H1 (cell line): ENCODE measurements at regions not wholly inside any gene's neighbourhood (a gene's known extent, or its start where the extent isn't known, plus 50 kb on each side); places are given as distances from the start of the nearest gene placed in this dataset.

Experiments used
- CTCF ChIA-PET: fragments of 300-600 bp; sonication (Branson Sonifier 250); formaldehyde crosslinking; loops from one replicate; lab custom pipeline; 2021; ENCODE audit not compliant: partially characterized antibody; lab: Charles Lee
- POLR2A ChIA-PET: fragments of 300-600 bp; sonication (Branson Sonifier 250); formaldehyde crosslinking; loops from one replicate; lab custom pipeline; 2021; ENCODE audit warnings: inconsistent platforms; ENCODE audit not compliant: partially characterized antibody; lab: Charles Lee
- DNase-seq, 2 experiments: peaks; one replicate each; pipeline versions ENCODE4 v3.0.0 to v3.0.0-alpha.2; 2010 to 2022; ENCODE audit warnings: low spot score in 2 of 2, low read depth in 1 of 2, mixed read lengths in 1 of 2
- FAIRE-seq: peaks from 2 replicates; lab custom pipeline; 2011; peaks lifted over from hg19 to GRCh38; lab: Jason Lieb, UNC
- H2AFZ ChIP-seq: 2 replicates; pipeline ENCODE4 v1.8.1; 2012; ENCODE audit warnings: low read length, inconsistent platforms
- H2AK5ac ChIP-seq: 2 replicates; pipeline ENCODE4 v1.6.1; 2013; ENCODE audit warnings: low read depth, low read length
- H2BK120ac ChIP-seq: replicated peaks from 2 replicates; pipeline ENCODE3; 2013; ENCODE audit warnings: low read depth, low read length, inconsistent platforms
- H2BK12ac ChIP-seq: 2 replicates; pipeline ENCODE4 v1.6.1; 2013; ENCODE audit warnings: low read depth, low read length
- H2BK15ac ChIP-seq: 2 replicates; pipeline ENCODE4 v1.6.1; 2013; ENCODE audit warnings: low read length
- H2BK20ac ChIP-seq: 2 replicates; pipeline ENCODE4 v1.6.1; 2013; ENCODE audit warnings: low read length
- H2BK5ac ChIP-seq: 2 replicates; pipeline ENCODE4 v1.6.1; 2013; ENCODE audit warnings: low read depth, low read length
- H3K14ac ChIP-seq: 2 replicates; pipeline ENCODE4 v1.6.1; 2013; ENCODE audit warnings: inconsistent platforms; ENCODE audit not compliant: insufficient read length
- H3K18ac ChIP-seq: 2 replicates; pipeline ENCODE4 v1.6.1; 2013; ENCODE audit warnings: low read length; ENCODE audit errors: extremely low read depth
- H3K23ac ChIP-seq: 2 replicates; pipeline ENCODE4 v1.6.1; 2013; ENCODE audit warnings: inconsistent platforms; ENCODE audit not compliant: insufficient read length
- H3K23me2 ChIP-seq: 2 replicates; pipeline ENCODE4 v1.6.1; 2013; ENCODE audit warnings: low read depth, low read length
- H3K27ac ChIP-seq: 2 replicates; pipeline ENCODE4 v1.6.1; 2011; ENCODE audit warnings: low read depth, low read length, inconsistent platforms
- H3K27me3 ChIP-seq, 4 experiments: replicated peaks in 1 of 4; 1 replicate in 1 of 4; 2 replicates in 3 of 4; pipeline versions ENCODE4 v1.6.1 to v1.8.1; 2011 to 2013; ENCODE audit warnings: low read length in 3 of 4, mild to moderate bottlenecking in 3 of 4, inconsistent platforms in 2 of 4, mixed read lengths in 2 of 4, moderate library complexity in 1 of 4; ENCODE audit not compliant: control insufficient read depth in 3 of 4, insufficient read depth in 3 of 4; ENCODE audit errors: extremely low read depth in 1 of 4
- H3K36me3 ChIP-seq, 4 experiments: 2 replicates each; pipeline versions ENCODE4 v1.6.1 to v1.8.1; 2011 to 2013; ENCODE audit warnings: mild to moderate bottlenecking in 4 of 4, low read length in 3 of 4, moderate library complexity in 2 of 4, control low read depth in 1 of 4, inconsistent platforms in 1 of 4; ENCODE audit not compliant: insufficient read depth in 4 of 4, control insufficient read depth in 2 of 4
- H3K4ac ChIP-seq: replicated peaks from 2 replicates; pipeline ENCODE3; 2013; ENCODE audit warnings: low read length, low read depth, mixed read lengths, inconsistent platforms; ENCODE audit not compliant: insufficient read length
- H3K4me1 ChIP-seq, 4 experiments: replicated peaks in 1 of 4; 1 replicate in 1 of 4; 2 replicates in 3 of 4; pipeline versions ENCODE4 v1.6.1 to v1.8.1; 2011 to 2013; ENCODE audit warnings: low read length in 3 of 4, inconsistent platforms in 2 of 4, mixed read lengths in 1 of 4; ENCODE audit not compliant: insufficient read depth in 4 of 4, control insufficient read depth in 3 of 4
- H3K4me2 ChIP-seq, 2 experiments: 2 replicates each; pipeline versions ENCODE4 v1.6.1 to v1.8.1; 2011 to 2013; ENCODE audit warnings: low read depth in 2 of 2, low read length in 2 of 2, control low read depth in 1 of 2, inconsistent platforms in 1 of 2, mild to moderate bottlenecking in 1 of 2; ENCODE audit not compliant: insufficient read depth in 1 of 2
- H3K4me3 ChIP-seq, 4 experiments: fragments of 200-600, 300-600 bp in 1 of 4; sonication (generic), shearing (Covaris generic), sonication (Bioruptor Twin) in 1 of 4; 2 replicates each; pipeline versions ENCODE4 v1.5.1 to v1.8.1; 2011 to 2016; ENCODE audit warnings: low read length in 4 of 4, low read depth in 3 of 4, control low read depth in 2 of 4, inconsistent platforms in 2 of 4, mild to moderate bottlenecking in 2 of 4, mixed read lengths in 1 of 4, moderate library complexity in 1 of 4; ENCODE audit not compliant: insufficient read depth in 2 of 4; ENCODE audit errors: extremely low read depth in 1 of 4
- H3K56ac ChIP-seq: replicated peaks from 2 replicates; pipeline ENCODE3; 2013; ENCODE audit warnings: low read depth, mild to moderate bottlenecking, mixed read lengths, low read length, inconsistent platforms; ENCODE audit not compliant: insufficient read length
- H3K79me1 ChIP-seq: 2 replicates; pipeline ENCODE4 v1.6.1; 2013; ENCODE audit warnings: low read depth, low read length, control low read depth
- H3K79me2 ChIP-seq, 2 experiments: 2 replicates each; pipeline versions ENCODE4 v1.6.1 to v1.8.1; 2012 to 2013; ENCODE audit warnings: low read length in 2 of 2, mild to moderate bottlenecking in 2 of 2, inconsistent platforms in 1 of 2; ENCODE audit not compliant: insufficient read depth in 2 of 2, control insufficient read depth in 1 of 2
- H3K9ac ChIP-seq, 4 experiments: replicated peaks in 1 of 4; 1 replicate in 1 of 4; 2 replicates in 3 of 4; pipeline versions ENCODE4 v1.6.1 to v1.8.1; 2011 to 2013; ENCODE audit warnings: low read depth in 3 of 4, low read length in 3 of 4, control low read depth in 2 of 4, mild to moderate bottlenecking in 2 of 4, moderate library complexity in 2 of 4, inconsistent platforms in 1 of 4; ENCODE audit errors: extremely low read depth in 1 of 4
- H3K9me3 ChIP-seq, 2 experiments: 2 replicates each; pipeline versions ENCODE4 v1.6.1 to v1.8.1; 2012 to 2013; ENCODE audit warnings: mild to moderate bottlenecking in 2 of 2, moderate library complexity in 2 of 2, control low read depth in 1 of 2, inconsistent platforms in 1 of 2, low read depth in 1 of 2, low read length in 1 of 2, mixed read lengths in 1 of 2; ENCODE audit not compliant: insufficient read depth in 2 of 2
- H4K20me1 ChIP-seq, 2 experiments: replicated peaks in 1 of 2; 2 replicates each; pipeline versions ENCODE3 to v1.8.1; 2011 to 2013; ENCODE audit warnings: inconsistent platforms in 2 of 2, low read length in 2 of 2, mild to moderate bottlenecking in 1 of 2; ENCODE audit not compliant: insufficient read depth in 2 of 2, control insufficient read depth in 1 of 2
- H4K5ac ChIP-seq: 2 replicates; pipeline ENCODE4 v1.6.1; 2013; ENCODE audit warnings: low read length, low read depth, mixed read lengths, inconsistent platforms; ENCODE audit not compliant: insufficient read length
- H4K8ac ChIP-seq: 2 replicates; pipeline ENCODE4 v1.8.0; 2013; ENCODE audit warnings: mild to moderate bottlenecking, moderate library complexity, low read length, inconsistent platforms; ENCODE audit not compliant: insufficient read depth; ENCODE audit errors: extremely low read depth
- H4K91ac ChIP-seq: replicated peaks from 2 replicates; pipeline ENCODE3; 2013; ENCODE audit warnings: low read length, mixed read lengths, inconsistent platforms; ENCODE audit not compliant: insufficient read length
- CEBPB ChIP-seq: IDR thresholded peaks from 2 replicates; pipeline ENCODE4 v1.6.1; 2012; ENCODE audit warnings: low read depth, low read length
- CREB1 ChIP-seq: IDR thresholded peaks from 2 replicates; pipeline ENCODE4 v1.6.1; 2012; ENCODE audit warnings: inconsistent platforms
- E2F6 ChIP-seq: IDR thresholded peaks from 2 replicates; pipeline ENCODE4 v1.6.1; 2012; ENCODE audit warnings: inconsistent platforms
- EP300 ChIP-seq, 2 experiments: IDR thresholded peaks; 1 replicate in 1 of 2; 2 replicates in 1 of 2; pipeline ENCODE4 v1.6.1; 2011 to 2012; ENCODE audit warnings: low read depth in 2 of 2, low read length in 2 of 2, mild to moderate bottlenecking in 2 of 2, borderline replicate concordance in 1 of 2, inconsistent platforms in 1 of 2, moderate library complexity in 1 of 2
- EZH2 ChIP-seq: fragments of 200-600 bp; sonication (generic); IDR thresholded peaks from 2 replicates; pipeline ENCODE4 v1.7.1; 2012; ENCODE audit warnings: low read depth, mild to moderate bottlenecking, moderate library complexity, low read length, inconsistent platforms; ENCODE audit not compliant: severe bottlenecking
- HDAC2 ChIP-seq, 2 experiments: fragments of 300-600 bp in 1 of 2; sonication (generic) in 1 of 2; IDR thresholded peaks; 2 replicates each; pipeline ENCODE4 v1.6.1; 2011 to 2012; ENCODE audit warnings: low read depth in 2 of 2, low read length in 2 of 2, mild to moderate bottlenecking in 2 of 2, moderate library complexity in 2 of 2, borderline replicate concordance in 1 of 2, inconsistent platforms in 1 of 2
- JUND ChIP-seq: IDR thresholded peaks from 2 replicates; pipeline ENCODE4 v1.6.1; 2011; ENCODE audit warnings: mild to moderate bottlenecking, improper control_type of control experiment, low read length
- RXRA ChIP-seq: IDR thresholded peaks from 2 replicates; pipeline ENCODE4 v1.6.1; 2011; ENCODE audit warnings: low read depth, mild to moderate bottlenecking, low read length, moderate library complexity; ENCODE audit not compliant: insufficient read depth
- SIN3A ChIP-seq, 2 experiments: IDR thresholded peaks in 1 of 2; conservative IDR thresholded peaks in 1 of 2; 2 replicates each; pipeline ENCODE4 v1.6.1; 2011 to 2012; ENCODE audit warnings: low read length in 2 of 2, improper control_type of control experiment in 1 of 2, low read depth in 1 of 2, mild to moderate bottlenecking in 1 of 2
- SIRT6 ChIP-seq: IDR thresholded peaks from one replicate; pipeline ENCODE4 v1.7.1; 2012; ENCODE audit warnings: low read length, inconsistent platforms
- SIX5 ChIP-seq: IDR thresholded peaks from 2 replicates; pipeline ENCODE4 v1.6.1; 2011; ENCODE audit warnings: mild to moderate bottlenecking, low read depth, low read length
- WGBS, 2 experiments: shearing (Covaris generic) in 1 of 2; methylation state at CpG; one replicate each; pipeline versions ENCODE4 v1.1.6 to v1.1.7; 2013 to 2015; ENCODE audit warnings: low lambda C conversion rate in 2 of 2, mixed read lengths in 2 of 2, inconsistent platforms in 1 of 2, low coverage in 1 of 2, missing lambda C conversion rate in 1 of 2; ENCODE audit not compliant: insufficient replicate concordance in 2 of 2, insufficient coverage in 1 of 2, insufficient read length in 1 of 2; ENCODE audit errors: extremely low coverage in 1 of 2, missing lambda C conversion rate in 1 of 2; 5-methylcytosine and 5-hydroxymethylcytosine counted together

- H3K4me1 ChIP-seq = peaks cover 3 to 7% (median 7%) of the 10 kb centered on the region in 4 experiments; a peak in 6 of 7 replicates
- no peak overlapping the region for H2BK120ac ChIP-seq
- WGBS, 2 experiments = 87% methylated on average over 3 of the region's 3 CpGs; no CpG with 5 or more reads in 1 of the 2 experiments
- H3K4me2 ChIP-seq = no peak overlapping the region
- H3K23ac ChIP-seq = no peak overlapping the region
- no peak overlapping the region for H3K14ac ChIP-seq
- H3K27ac ChIP-seq = no peak overlapping the region
- no peak overlapping the region for H2AFZ ChIP-seq
- H3K4ac ChIP-seq = no peak overlapping the region
- TF ChIP-seq SIX5 (no peak), HDAC2 (IDR thresholded peaks at IDR 0.05; ENCODE audit: borderline replicate concordance in 1 of 2, low read depth in 2 of 2, low read length in 2 of 2) (no peak), JUND (no peak), CEBPB (no peak), E2F6 (no peak), EP300 (IDR thresholded peaks at IDR 0.05; ENCODE audit: borderline replicate concordance in 1 of 2, low read depth in 2 of 2, low read length in 2 of 2) (no peak), SIRT6 (no peak), EZH2 (no peak), CREB1 (no peak), SIN3A (conservative IDR thresholded peaks at IDR 0.05 in 1 of 2, IDR thresholded peaks at IDR 0.05 in 1 of 2; ENCODE audit: low read depth in 1 of 2, low read length in 2 of 2) (no peak), RXRA (no peak)
- no peaks in the 10 kb centered on the region for H3K79me2 ChIP-seq
- no peaks in the 10 kb centered on the region for H4K20me1 ChIP-seq
- H2BK15ac ChIP-seq = no peak overlapping the region
- H3K9ac ChIP-seq = no peak overlapping the region
- H4K8ac ChIP-seq = no peak overlapping the region
- no peaks in the 10 kb centered on the region; the same call in 1 of the 2 replicates for H3K23me2 ChIP-seq
- POLR2A ChIA-PET = no interaction called here
- H2BK20ac ChIP-seq = no peak overlapping the region
- H3K79me1 ChIP-seq = no peaks in the 10 kb centered on the region
- no peak overlapping the region for H3K56ac ChIP-seq
- H2BK5ac ChIP-seq = no peak overlapping the region
- no peak overlapping the region for H4K91ac ChIP-seq
- no peaks in the 10 kb centered on the region for H3K27me3 ChIP-seq
- H3K18ac ChIP-seq = no peak overlapping the region
- H3K4me3 ChIP-seq = no peak overlapping the region
- CTCF ChIA-PET = interaction anchor here (0.6 to 2.6 kb wide), 4 partner anchors 18 to 305 kb away, joined by 3 to 13 read pairs (median 4); no protein-coding TSS in a partner anchor
- no peak overlapping the region for H4K5ac ChIP-seq
- H2BK12ac ChIP-seq = no peak overlapping the region
- FAIRE-seq = no peak
- no peak overlapping the region for H2AK5ac ChIP-seq
- no peaks in the 10 kb centered on the region for H3K36me3 ChIP-seq
- no peak for DNase-seq
- H3K9me3 ChIP-seq = no peaks in the 10 kb centered on the region
Observed at GRCh38 chr2:118474541-118474920, 372.9 kb downstream of the EN1 start.
